ENCODE measurements at regions not wholly inside any gene's neighbourhood (a gene's known extent, or its start where the extent isn't known, plus 50 kb on each side); places are given as distances from the start of the nearest gene placed in this dataset.

DNA sequence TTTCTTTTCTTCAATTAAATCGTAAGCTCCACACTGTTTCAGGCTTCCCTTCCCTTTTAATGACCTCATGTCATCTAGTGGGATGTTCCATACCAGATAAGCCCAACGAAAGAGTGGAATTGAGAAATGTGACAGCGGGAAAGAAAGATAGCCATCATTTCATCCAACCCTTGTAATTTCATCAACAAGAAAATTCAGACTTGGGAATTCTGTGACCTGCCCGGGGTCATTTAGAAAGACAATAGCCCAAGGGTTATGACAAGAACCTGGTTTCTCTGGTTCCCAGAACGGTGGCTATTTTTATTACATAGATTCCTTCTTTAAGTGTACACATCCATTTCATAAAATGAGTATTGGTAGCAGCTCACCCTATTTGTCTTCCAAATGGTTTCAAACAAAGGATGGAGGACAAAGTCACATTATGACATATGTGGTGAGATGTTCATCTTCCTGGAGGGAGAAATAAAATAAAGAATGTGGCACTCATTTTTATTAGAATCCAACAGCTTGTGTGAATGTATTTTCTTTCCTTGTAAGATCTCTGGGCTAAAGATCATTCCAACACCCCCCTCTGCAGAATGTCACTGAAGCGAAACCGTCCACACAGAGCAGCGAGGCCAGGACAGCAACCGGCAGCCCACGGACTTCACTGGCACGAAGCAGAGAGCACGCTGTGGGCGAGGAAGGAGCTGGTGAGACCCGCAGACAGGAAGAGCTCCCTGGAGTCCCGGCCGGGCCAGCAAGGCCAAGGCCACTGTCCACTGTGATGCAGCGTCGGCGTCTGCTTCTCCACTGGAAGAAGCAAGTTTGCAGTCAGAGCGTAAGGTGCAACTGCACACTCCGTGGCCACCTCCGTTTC, 199.9 kb downstream of the KLF6 start:
- TF ChIP-seq, protein P1, sequence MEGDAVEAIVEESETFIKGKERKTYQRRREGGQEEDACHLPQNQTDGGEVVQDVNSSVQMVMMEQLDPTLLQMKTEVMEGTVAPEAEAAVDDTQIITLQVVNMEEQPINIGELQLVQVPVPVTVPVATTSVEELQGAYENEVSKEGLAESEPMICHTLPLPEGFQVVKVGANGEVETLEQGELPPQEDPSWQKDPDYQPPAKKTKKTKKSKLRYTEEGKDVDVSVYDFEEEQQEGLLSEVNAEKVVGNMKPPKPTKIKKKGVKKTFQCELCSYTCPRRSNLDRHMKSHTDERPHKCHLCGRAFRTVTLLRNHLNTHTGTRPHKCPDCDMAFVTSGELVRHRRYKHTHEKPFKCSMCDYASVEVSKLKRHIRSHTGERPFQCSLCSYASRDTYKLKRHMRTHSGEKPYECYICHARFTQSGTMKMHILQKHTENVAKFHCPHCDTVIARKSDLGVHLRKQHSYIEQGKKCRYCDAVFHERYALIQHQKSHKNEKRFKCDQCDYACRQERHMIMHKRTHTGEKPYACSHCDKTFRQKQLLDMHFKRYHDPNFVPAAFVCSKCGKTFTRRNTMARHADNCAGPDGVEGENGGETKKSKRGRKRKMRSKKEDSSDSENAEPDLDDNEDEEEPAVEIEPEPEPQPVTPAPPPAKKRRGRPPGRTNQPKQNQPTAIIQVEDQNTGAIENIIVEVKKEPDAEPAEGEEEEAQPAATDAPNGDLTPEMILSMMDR (IDR thresholded peaks at IDR 0.05 in 4 of 5, conservative IDR thresholded peaks at IDR 0.05 in 1 of 5), result no peak
- no peak for TF ChIP-seq POLR2A (IDR thresholded peaks at IDR 0.05)

Data from gastrocnemius medialis (tissue), 4 donors.